CD4-positive, alpha-beta T cell treated with Interleukin-17A for 1 hour (primary cell): ENCODE measurements at regions not wholly inside any gene's neighbourhood (a gene's known extent, or its start where the extent isn't known, plus 50 kb on each side); places are given as distances from the start of the nearest gene placed in this dataset.

Experiments
- DNase-seq: peaks from one replicate; pipeline ENCODE4 v3.0.0-alpha.2; 2020

DNA sequence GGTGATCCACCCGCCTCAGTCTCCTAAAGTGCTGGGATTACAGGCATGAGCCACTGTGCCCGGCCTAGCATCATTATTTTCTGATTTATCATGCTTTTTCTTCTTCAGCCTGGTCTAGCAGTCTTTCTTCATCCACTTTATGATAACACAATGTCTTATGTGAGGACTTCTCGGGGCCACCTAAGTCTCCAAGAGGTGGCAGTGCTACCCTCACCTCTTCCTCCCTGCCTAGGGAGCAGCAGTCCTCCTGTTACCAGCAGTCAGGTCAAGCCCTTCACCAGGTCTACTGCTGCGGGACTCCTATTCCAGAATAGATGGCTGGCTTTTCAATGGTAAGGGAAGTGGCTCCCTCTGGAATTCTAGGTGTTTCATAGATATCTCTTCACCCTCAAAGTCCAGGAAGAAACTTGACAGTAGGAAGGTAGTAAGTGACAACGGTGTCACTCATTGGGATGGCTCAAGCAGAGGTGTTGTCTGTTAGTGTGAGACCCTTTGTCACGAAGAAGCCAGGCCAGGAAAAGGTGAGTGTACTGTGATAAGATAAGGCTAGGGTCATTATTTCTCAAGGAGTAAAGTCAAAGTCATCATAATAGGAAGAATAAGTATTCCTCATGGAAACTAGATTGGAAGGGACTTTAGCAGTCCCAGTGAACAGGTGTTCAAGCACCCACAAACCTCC lies 164.0 kb downstream of the KLF5 start:
- no peak for DNase-seq

DNA sequence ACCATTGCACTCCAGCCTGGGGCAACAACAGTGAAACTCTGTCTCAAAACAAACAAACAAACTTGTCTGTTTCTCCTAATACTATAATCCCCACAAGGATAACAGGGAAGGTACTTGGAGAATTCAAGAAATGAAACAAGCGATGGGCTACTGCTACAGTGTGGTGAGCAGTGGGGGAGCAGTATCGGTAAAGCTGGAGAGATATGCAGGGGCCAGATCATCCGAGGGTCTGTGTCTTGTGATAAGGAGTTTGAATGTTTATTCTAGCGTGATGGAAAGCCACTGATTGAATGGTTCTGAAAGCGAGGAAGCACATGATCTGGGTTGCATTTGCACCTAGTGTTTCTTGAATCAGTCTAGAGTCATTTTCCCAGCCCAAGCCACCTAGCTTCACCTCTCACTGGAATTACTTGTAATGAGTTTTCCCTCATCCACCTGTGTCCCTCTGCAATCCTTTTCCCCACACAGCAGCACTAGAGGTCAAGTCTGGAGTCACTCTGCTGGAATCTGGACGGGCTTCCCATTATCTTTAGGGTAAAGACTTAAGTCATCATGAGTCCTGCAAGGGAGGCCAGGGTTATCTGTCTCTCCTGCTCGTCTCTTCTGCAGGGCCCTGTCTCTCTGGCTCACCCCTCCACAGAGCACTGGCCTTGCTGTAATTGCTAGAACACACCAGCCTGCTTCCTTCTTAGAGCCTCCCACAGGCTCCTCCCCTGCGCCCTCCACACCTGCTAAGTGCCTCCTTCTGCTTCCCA lies 162.3 kb downstream of the KLF5 start:
- DNase-seq: no peak

DNA sequence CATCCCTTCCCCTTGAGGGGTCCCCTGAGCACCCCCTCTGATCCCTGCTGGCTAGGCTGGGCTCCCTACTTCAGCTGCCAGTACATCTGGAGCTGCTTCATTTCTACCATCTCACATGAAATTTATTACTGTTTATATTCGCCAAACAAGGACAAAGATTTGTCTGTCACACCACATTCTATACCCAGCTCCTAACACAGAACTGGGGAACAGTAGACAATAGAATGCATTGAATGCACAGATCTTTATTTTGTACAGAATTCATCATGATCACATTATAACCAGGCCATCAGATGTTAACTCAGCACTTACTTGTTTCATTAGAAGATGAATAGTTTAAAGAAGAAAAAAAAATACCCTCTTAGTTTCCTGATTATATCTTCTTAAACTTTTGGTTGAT lies 159.4 kb downstream of the KLF5 start:
- no peak for DNase-seq

DNA sequence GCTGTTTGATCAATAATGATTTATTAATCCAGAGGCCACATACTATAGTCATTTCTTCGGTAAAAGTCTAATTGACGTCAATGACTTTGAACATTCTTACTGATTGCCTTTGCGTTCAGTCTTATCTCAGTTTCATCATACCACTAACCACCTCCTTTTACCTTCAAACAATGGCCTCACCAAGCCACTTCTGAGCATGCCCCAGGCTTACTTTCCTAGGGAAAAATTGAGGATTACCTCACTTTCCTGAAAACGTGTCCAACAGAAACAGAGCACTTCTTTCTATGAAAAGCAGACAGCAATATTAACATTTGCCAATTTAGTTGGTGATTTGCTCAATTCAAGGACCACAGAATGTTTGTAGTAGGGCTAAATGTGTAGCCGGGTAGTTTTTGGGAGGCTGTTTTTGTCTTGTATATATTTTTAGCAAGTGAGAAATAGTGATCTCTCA lies 157.6 kb downstream of the KLF5 start:
- no peak for DNase-seq

DNA sequence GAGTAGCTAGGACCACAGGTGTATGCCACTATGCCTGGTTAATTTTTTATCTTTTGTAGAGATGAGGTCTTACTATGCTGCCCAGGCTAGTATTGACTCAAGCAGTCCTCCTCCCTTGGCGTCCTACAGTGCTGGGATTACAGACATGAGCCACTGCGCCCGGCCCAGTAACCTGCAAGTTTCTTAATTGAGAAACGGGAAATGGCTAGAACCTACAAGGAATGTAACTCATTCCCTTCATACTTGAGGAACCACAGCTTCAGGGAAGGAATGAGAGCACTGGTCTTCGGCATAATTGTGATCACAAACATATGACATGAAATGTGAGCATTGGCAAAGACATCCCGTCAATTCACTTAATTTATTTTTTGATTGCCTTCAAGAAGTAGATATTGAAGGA lies 157.0 kb downstream of the KLF5 start:
- DNase-seq: no peak

DNA sequence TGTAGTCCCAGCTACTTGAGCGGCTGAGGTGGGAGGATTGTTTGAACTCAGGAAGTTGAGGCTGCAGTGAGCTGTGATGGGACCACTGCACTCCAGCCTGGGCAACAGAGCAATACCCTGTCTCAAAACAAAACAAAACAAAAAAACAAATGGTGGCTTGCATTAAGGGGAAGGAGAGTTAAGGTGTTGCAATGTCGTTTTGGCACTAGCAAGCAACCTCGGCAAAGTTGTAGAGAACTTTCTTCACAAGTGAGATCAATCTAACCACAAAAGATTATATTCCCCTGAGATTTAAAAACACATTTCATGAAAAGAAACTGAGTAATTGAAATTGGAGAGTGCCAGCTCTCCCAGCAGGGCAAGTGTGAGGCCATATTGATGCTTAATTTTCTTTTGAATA lies 153.7 kb downstream of the KLF5 start:
- no peak for DNase-seq

DNA sequence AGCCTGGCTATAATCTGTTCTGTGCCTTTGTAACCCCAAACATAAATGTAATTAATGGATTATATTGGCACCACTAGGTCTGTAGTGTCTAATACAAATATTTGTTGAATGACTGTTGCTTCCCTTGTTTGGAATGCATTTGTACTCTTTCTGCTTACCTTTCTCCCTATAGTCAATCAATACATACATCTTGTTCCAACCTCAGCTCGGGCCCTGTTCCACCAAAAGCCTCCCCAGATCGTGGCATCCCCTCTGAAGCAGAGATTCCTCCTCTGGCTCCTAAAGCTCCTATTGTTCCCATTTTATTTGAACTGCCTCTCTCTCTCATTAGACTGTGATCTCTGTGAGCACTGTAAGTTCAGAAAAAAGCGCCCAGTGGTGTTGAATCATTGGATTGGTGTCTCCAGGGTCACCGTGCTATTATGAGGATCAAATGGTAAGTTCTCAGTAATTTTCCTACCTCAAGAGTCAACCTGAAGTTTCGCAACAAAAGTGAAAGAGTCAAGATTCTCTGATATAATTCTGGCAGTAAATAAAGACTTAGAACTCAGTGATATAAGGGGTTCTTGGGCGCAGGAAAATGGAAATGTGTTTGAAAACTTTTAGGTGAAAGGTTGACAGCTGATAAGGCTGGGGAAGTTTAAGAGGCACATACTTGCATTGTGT lies 151.5 kb downstream of the KLF5 start:
- no peak for DNase-seq

DNA sequence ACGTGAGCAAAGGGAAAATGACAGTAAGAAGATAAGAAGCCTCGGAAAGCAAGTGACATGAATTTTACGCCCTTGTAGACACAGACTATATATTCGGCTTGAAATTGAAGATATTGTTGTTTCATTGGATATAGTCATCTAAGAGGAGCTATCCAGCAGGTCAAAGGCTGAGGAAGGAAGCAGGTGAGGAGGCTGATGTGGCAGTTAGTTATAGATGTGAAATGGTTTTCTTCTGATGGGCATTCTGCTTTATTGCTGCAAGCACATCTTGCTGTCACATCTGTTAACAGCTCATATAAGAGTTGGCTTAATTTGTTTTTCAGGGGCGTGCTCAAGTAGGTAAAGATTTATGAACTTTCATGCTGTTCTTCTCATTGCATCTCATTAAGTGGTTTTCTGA lies 146.1 kb downstream of the KLF5 start:
- DNase-seq: no peak

DNA sequence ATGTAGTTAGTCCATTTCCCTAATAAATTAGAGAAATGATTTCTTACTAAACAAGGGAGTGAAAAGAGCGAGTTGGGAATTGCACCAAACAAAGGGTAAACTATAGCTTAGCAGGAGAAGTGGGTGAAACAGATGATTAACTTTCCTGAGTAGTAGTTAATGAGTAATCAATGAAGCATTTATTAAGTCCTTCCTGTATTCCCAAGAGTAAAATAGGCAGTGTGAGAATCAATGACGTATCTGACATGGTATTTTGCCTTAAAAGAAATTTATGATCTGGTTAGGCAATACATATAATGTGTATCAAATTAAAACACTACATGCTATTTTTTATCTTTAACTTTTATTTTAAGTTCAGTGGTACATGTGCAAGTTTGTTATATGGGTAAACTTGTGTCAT lies 142.8 kb downstream of the KLF5 start:
- DNase-seq: no peak

DNA sequence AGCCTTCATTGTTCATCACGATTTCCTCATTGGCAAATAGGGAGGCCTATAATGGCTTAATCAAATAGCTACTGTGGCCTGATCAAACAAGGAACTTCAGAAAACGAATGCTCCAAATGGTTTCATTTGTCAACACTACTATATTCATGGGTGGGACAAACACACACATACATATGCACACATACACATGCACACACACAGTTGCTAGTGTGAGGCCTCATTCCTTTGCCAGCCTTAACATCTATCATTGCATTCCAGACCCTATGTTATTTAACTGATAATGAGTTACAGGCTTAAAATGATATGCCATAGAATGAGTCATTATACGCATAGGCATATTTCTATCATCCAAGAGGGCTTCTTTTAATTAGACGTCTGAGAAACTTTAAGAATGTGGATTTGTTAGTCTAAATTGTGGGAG lies 140.2 kb downstream of the KLF5 start:
- no peak for DNase-seq

DNA sequence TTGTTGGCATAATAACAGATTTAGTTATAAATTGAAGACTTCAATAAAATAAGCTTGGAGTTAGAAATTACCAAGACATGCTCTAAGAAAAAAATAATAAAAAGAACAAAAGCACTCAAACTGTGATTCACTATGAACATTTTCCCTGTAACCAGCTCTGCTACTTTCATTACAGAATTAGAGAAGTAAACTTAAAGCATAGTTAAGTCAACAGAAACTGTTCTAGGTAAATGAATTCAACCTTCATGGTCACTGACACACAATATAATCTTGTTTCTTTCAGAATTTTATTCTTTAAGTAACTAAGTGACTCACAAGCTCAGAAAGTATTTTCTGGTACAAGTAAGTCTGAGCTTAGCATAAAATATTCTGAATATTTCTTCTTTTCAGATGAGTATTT lies 136.3 kb downstream of the KLF5 start:
- no peak for DNase-seq

DNA sequence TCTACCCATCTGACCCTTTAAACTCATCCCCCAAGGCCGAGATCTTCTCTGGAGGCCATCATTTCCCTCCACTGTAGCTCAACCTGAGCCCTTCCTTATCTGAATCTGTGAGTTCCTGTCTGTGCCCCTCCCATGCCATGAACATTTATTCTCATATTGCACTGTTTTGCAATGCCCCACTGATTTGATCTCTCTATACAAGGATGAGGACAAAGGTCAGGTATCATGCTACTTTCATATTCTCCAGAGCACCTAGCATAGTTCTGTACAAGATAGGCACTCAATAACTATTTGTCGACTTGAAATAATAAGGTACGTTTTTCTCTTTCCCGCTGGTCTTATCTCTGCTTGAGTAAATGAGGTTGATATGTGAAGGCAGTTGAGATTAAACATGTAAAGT lies 135.5 kb downstream of the KLF5 start:
- DNase-seq: no peak

DNA sequence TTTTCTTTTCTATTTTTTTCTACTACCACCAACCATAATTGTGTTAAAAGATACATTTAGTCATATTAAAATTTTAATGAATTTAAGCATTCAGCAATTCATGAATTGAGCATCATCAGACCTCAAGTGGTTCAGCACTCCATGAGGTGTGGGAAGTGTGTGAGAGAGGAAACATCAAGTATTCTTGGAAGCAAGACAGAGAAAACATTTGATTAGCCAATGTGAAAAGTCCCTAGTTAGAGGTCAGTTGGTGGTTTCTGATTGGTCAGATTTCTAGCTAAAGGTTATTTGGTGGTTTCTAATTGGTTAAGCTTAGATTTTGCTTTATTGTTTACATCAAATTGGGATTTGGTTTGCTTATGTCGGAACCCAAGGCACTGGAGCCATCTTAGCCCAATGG lies 134.7 kb downstream of the KLF5 start:
- no peak for DNase-seq

DNA sequence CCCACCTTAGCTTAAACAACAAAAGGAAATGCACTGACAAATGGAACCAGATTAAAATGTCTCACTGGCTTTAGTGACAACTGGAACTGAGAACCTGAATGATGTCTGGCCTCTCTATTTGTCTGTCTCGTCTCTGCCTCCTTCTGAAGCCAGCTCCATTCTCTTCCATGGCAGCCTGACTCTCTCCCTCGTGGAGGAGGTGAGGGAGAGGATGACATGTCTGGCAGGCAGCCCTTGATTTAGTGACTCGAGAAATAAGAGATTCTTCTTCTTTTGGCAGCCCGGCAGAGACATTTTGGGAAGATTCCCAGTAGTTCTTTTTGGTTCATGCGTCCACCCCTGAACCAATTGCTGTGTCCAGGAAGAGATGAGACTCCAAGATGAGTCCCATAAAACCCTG lies 131.7 kb downstream of the KLF5 start:
- no peak for DNase-seq

DNA sequence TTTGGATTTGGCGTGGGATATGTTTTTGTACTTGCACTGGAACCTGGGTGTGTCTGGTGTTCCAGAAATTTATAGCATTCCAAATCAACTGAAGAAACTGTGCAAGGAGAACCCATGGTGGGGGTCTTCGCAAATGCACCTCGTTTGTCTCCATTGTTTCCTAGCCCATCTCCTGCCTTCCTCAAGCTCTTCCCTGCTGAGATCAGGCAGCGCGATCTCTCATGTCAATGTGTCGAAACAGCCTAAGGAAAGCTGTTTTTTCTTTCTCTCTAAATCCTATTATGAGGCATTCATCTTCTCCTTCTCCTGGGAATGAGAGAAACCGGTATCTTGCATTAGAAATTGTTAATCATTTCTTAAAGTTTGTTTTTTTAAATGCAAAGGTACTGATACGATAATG lies 131.0 kb downstream of the KLF5 start:
- no peak for DNase-seq

DNA sequence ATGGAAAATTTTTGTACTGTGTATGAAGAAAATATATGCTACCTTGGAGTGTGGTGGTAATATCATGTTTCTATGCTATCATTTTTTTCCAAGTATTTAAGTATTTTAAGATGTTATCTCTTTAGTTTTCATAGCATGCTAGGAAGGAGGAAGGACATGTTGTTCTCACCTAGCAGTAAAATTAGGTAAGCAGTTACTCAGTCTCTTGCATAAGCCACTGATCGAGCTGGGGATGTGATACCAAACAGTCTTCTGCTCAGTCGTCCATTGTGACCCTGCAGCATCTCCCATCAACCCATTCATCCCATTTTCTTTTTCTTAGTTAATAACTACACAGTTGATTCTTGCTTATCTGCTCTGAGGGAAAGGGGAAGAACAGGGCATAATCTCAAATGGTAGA lies 130.6 kb downstream of the KLF5 start:
- no peak for DNase-seq

DNA sequence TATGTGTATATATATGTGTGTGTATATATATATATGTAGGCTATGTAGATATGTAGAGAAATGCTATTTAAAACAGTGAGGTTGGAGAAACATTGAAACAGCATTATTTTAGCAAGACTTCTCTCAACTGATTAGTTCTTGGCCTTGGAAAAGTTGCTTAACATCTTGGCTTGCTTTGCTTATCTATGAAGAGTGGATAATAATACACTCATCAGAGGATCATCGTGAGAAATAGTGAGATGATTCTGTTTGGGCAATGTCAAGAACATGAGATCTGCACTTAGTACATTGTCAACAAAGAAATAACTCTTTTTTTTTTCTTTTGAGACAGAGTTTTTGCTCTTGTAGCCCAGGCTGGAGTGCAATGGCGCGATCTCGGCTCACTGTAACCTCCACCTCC lies 128.3 kb downstream of the KLF5 start:
- DNase-seq: no peak

DNA sequence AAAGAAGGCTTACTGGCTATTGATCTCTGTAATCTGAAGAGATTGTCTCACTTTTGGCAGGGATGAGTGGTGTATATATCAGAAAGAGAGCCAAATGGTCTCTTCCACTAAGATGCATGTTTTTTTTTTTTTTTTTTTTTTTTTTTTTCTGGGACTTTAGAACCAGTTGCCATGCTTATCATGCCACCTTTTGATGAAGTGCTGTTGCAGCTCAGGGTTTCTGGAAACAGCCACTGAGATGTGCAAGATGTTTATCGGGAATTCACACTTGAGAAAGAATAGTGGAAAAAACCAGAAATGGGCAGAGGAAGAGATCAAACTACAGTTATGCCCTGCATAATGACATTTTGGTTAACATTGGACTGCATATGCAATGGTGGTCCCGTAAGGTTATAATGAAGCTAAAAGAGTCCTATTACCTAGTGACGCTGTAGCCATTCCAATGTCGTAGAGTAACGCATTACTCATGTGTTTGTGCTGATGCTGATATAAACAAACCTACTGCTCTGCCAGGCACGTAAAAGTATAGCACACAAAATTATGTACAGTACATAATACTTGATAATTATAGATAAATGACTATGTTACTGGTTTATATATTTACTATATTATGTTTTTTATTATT lies 121.0 kb downstream of the KLF5 start:
- DNase-seq: no peak

DNA sequence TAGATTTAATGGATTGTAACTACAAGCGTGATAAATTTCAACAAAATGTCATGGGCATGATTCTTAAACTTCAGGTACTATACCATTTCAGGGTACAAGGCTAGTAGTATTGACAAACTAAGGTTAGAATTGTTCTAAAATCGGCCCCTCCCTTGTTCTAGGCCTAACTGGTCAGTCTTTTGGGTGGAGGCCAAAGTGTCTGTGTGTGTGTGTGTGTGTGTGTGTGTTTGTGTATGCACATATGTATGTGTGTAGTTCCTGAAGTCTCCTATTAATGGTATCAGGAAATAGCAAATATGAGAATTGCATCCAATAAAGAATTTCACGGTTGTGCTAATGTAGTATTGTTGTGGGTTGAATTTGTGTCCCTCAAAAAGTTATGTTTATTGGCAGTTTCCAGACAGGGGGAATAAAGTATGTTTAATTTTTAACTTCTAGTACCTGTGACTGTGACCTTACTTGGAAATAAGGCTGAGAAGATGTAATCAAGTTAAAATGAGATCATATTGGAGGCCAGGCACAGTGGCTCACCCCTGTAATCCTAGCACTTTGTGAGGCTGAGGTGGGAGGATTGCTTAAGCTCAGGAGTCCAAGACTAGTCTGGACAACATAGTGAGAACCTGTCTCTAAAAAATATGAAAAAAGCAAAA lies 119.2 kb downstream of the KLF5 start:
- DNase-seq: no peak

DNA sequence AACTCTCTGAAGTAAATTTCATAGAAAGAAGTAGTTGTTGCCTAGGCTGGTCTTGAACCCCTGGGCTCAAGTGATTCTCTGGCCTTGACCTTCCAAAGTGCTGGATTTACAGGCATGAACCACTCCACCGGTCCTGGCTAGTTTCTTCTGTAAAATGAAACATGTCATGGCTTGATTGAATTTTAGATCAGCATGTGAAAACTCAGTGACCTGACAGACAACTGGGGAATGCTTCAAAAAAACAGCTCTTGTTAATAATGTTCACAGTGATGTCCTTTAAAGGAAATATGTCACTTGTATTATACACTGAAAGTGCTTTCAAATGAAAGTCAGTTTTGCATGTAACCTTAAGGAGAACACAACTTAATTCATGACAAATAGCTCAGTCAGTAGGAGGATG lies 118.2 kb downstream of the KLF5 start:
- DNase-seq: no peak

DNA sequence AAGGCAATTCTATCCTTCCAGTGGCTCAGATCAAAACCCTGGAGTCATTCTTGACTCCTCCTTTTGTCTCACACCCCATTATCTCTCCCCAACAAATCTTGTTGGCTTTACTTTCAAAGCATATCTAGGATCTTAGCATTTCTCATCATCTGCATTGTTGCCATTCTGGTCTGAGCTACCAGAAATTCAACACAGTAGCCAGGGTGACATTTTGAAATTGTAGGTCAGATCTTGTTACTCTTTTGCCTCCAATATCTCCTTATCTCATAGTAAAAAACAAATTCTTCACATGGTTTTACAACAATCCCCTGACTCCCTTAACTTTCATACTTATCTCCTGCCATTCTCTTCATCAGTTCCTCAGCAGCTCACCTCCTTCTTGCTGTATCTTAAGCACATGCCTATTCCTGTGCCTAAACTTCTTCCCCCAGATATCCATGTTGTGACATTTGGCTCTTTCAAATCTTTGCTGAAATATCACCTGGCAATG lies 115.8 kb downstream of the KLF5 start:
- no peak for DNase-seq

DNA sequence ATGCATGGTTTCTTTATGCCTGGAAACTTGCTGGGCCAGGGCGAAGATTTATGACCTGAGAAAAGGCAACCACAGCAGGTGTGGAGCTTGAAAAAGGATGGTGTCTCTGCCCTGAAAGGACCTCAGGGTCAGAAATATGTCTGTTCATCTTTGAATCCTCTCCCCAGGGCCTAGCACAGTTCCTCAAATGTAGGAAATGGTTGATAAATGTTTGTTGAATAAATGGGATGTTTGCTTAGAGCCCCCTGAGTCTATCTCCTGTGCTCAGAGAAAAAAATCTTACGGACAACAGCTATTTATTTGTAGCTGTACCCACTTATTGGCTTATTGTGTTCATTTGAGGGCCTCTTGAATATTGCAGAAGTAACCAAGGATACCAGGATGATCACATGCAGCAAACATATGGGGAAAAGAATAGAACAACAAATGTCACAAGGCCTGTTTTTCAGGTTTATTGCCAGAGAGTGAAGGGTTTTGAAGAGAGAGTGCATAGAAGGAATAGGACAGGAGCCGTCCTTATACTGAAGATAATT lies 114.5 kb downstream of the KLF5 start:
- DNase-seq: no peak

DNA sequence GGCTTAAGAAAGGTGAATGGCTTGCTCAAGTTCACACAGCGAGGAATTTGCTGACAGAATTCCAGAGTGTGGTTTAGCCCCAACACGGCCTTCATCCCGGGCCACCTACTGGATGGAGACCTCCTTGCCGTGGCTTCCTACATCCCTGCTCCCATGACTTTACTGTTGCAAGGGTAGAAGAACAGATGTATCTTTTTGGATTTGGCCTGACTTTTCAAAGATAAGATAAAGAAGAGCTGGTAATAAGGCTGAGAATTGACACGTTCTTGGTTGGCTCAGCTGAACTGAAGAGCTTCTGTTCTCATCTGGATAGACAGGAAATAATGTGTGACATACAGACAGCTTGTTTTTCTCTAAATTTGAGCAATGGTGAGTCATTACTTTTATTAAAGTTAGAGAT lies 113.1 kb downstream of the KLF5 start:
- no peak for DNase-seq
